Astrocyte of the cerebellum (primary cell): ENCODE measurements at regions not wholly inside any gene's neighbourhood (a gene's known extent, or its start where the extent isn't known, plus 50 kb on each side); places are given as distances from the start of the nearest gene placed in this dataset.

ENCODE experiments used
- DNase-seq: peaks from one replicate; pipeline ENCODE4 v3.0.0-alpha.2; 2011; ENCODE audit warnings: low read depth
- H3K4me3 ChIP-seq: 2 replicates; pipeline ENCODE4 v1.5.1; 2011; ENCODE audit warnings: mild to moderate bottlenecking, low read depth, low read length, moderate library complexity
- CTCF ChIP-seq: IDR thresholded peaks from 2 replicates; pipeline ENCODE4 v1.5.1; 2012; ENCODE audit warnings: low read length, low read depth, moderate library complexity, mild to moderate bottlenecking; ENCODE audit errors: missing control alignments
- in situ Hi-C: cut with HindIII; loops from 2 replicates; pipeline ENCODE4 v1.10.0; 2017; ENCODE audit warnings: low sequenced_read_pairs

GRCh38 chr14:80146941-80147340 lies 64.4 kb downstream of the DIO2 start:
- no peak for DNase-seq
- H3K4me3 ChIP-seq = no peak overlapping the region
- TF ChIP-seq CTCF = no peak
- in situ Hi-C loops = no loop called here

- in situ Hi-C loops = no loop called here
- DNase-seq = no peak
These were observed 74.9 kb downstream of the DIO2 start for GRCh38 chr14:80136358-80136757.

GRCh38 chr14:80135305-80136088 lies 75.8 kb downstream of the DIO2 start:
- no peak for DNase-seq
- H3K4me3 ChIP-seq = no peak overlapping the region
- no peak for TF ChIP-seq CTCF
- in situ Hi-C loops = no loop called here

More at GRCh38 chr14:80136358-80136757, 74.9 kb downstream of the DIO2 start:
- no peak for TF ChIP-seq CTCF
- H3K4me3 ChIP-seq = no peak overlapping the region

- H3K4me3 ChIP-seq = no peak overlapping the region
- no peak for DNase-seq
These were observed 77.0 kb downstream of the DIO2 start for GRCh38 chr14:80134321-80134720.

GRCh38 chr14:80133457-80133856 lies 77.8 kb downstream of the DIO2 start:
- no peak for TF ChIP-seq CTCF
- in situ Hi-C loops = no loop called here
- DNase-seq = no peak

More at GRCh38 chr14:80134321-80134720, 77.0 kb downstream of the DIO2 start:
- TF ChIP-seq CTCF = no peak
- in situ Hi-C loops = no loop called here

GRCh38 chr14:80127466-80127865 lies 83.8 kb downstream of the DIO2 start:
- DNase-seq = no peak
- TF ChIP-seq CTCF = no peak
- in situ Hi-C loops = no loop called here
- no peak overlapping the region for H3K4me3 ChIP-seq

More at GRCh38 chr14:80133457-80133856, 77.8 kb downstream of the DIO2 start:
- no peak overlapping the region for H3K4me3 ChIP-seq
